ENCODE measurements at regions not wholly inside any gene's neighbourhood (a gene's known extent, or its start where the extent isn't known, plus 50 kb on each side); places are given as distances from the start of the nearest gene placed in this dataset.

DNA sequence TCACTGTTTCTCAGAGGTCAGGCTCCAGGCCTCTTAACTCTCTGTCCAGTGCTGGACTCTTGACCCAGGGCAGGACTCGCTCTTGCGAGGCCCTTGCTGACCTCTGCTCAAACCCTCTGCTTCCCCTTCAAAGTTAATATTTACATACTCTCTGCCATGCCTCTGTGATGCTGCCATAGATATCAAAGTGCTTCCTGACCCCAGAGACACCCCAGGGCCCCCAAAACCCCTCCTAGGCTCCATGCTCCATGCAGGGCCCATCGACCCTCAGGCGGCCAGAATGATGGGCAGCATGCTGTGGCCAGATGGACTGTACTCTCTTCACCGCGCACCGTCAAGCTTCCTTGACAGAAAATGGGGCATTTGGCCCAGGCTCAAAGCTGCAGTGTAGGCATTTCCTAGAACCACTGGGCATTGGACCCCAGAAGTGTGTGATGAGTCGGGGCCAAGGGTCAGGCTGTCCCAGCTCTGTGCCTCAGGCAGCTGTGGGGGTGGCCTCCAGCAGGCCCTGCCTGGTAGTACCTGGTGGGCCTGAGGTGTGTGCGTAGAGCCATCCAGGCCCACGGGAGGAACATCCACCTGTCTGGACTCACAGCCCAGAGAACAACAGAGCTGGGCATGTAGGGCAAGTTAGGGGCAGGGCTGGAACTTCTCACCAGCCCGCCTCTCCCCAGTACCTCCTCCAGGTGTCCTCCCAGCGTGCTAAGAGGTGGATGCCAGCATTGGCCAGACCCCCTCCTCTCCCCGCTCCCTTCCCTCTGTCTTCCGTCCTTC, 142.8 kb downstream of the VEGFA start:
- no peaks in the 10 kb centered on the region for H4K20me1 ChIP-seq (ENCODE audit: insufficient read depth, low read length)
- TF ChIP-seq, protein P1, sequence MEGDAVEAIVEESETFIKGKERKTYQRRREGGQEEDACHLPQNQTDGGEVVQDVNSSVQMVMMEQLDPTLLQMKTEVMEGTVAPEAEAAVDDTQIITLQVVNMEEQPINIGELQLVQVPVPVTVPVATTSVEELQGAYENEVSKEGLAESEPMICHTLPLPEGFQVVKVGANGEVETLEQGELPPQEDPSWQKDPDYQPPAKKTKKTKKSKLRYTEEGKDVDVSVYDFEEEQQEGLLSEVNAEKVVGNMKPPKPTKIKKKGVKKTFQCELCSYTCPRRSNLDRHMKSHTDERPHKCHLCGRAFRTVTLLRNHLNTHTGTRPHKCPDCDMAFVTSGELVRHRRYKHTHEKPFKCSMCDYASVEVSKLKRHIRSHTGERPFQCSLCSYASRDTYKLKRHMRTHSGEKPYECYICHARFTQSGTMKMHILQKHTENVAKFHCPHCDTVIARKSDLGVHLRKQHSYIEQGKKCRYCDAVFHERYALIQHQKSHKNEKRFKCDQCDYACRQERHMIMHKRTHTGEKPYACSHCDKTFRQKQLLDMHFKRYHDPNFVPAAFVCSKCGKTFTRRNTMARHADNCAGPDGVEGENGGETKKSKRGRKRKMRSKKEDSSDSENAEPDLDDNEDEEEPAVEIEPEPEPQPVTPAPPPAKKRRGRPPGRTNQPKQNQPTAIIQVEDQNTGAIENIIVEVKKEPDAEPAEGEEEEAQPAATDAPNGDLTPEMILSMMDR (IDR thresholded peaks at IDR 0.05) = no peak
- no peak overlapping the region for H3K4me2 ChIP-seq (replicated peaks; ENCODE audit: extremely low read depth, low read length, poor library complexity, severe bottlenecking)
- H3K79me2 ChIP-seq (ENCODE audit: insufficient read depth, low read length) = no peaks in the 10 kb centered on the region
- H3K27ac Mint-ChIP-seq = no peak overlapping the region
- no peak overlapping the region for H3K27ac ChIP-seq (ENCODE audit: low read depth in 1 of 2, low read length in 2 of 2)
- WGBS (ENCODE audit: insufficient coverage) = 97% methylated on average over 9 of the region's 14 CpGs
- no peaks in the 10 kb centered on the region for H3K36me3 Mint-ChIP-seq
- H3K36me3 ChIP-seq (replicated peaks in 1 of 2; ENCODE audit: control insufficient read depth in 1 of 2, insufficient read depth in 2 of 2, low read length in 2 of 2) = no peaks in the 10 kb centered on the region
- H3K9ac ChIP-seq (ENCODE audit: insufficient read depth, low read length, poor library complexity, severe bottlenecking) = no peak overlapping the region
- intact Hi-C loops (cut with micrococcal nuclease) = no loop called here
- H3K4me1 ChIP-seq (ENCODE audit: control insufficient read depth in 1 of 2, insufficient read depth in 2 of 2, low read length in 2 of 2) = peaks cover 13 to 16% of the 10 kb centered on the region in 2 donors
- H3K4me1 Mint-ChIP-seq = peaks cover 19% of the 10 kb centered on the region
- H3K27me3 ChIP-seq (ENCODE audit: control insufficient read depth in 2 of 2, insufficient read depth in 2 of 2, low read length in 2 of 2) = no peaks in the 10 kb centered on the region
- DNase-seq = no peak
- H3K9me3 Mint-ChIP-seq = no peaks in the 10 kb centered on the region
- H3K4me3 ChIP-seq (replicated peaks in 1 of 3; ENCODE audit: low read depth in 2 of 3, low read length in 3 of 3) = no peak overlapping the region
- H3K9me3 ChIP-seq (replicated peaks in 1 of 2; ENCODE audit: control insufficient read depth in 1 of 2, insufficient read depth in 1 of 2, low read length in 2 of 2) = no peaks in the 10 kb centered on the region
- no peak overlapping the region for H2AFZ ChIP-seq (ENCODE audit: insufficient read depth, low read depth, low read length, poor library complexity, severe bottlenecking)
- H3K27me3 Mint-ChIP-seq (ENCODE audit: low read depth in 3 of 3) = peaks cover 4 to 8% (median 6%) of the 10 kb centered on the region in 3 donors
- peak overlapping the region in 1 of 2 donors; percentile 10 for H3K4me3 Mint-ChIP-seq

- no peak overlapping the region for H3K4me2 ChIP-seq (replicated peaks; ENCODE audit: extremely low read depth, low read length, poor library complexity, severe bottlenecking)
- 96% methylated on average over 4 of the region's 7 CpGs for WGBS (ENCODE audit: insufficient coverage)
- no peak overlapping the region for H3K27ac ChIP-seq (ENCODE audit: low read depth in 1 of 2, low read length in 2 of 2)
- no peaks in the 10 kb centered on the region for H4K20me1 ChIP-seq (ENCODE audit: insufficient read depth, low read length)
- no peaks in the 10 kb centered on the region for H3K79me2 ChIP-seq (ENCODE audit: insufficient read depth, low read length)
- Mint-ChIP-seq H3K9me3 (no peaks in the 10 kb centered on the region), H3K36me3 (no peaks in the 10 kb centered on the region), H3K27ac (no peak overlapping the region), H3K4me3 (no peak overlapping the region), H3K27me3 (ENCODE audit: low read depth in 3 of 3) (peaks cover 4 to 8% (median 4%) of the 10 kb centered on the region in 3 donors), H3K4me1 (peaks cover 13% of the 10 kb centered on the region)
- peaks cover 7 to 9% of the 10 kb centered on the region in 2 donors for H3K4me1 ChIP-seq (ENCODE audit: control insufficient read depth in 1 of 2, insufficient read depth in 2 of 2, low read length in 2 of 2)
- intact Hi-C loops (cut with micrococcal nuclease) = no loop called here
- TF ChIP-seq, protein P1 (IDR thresholded peaks at IDR 0.05) = no peak
- no peak overlapping the region for H3K4me3 ChIP-seq (replicated peaks in 1 of 3; ENCODE audit: low read depth in 2 of 3, low read length in 3 of 3)
- no peaks in the 10 kb centered on the region for H3K27me3 ChIP-seq (ENCODE audit: control insufficient read depth in 2 of 2, insufficient read depth in 2 of 2, low read length in 2 of 2)
- no peaks in the 10 kb centered on the region for H3K36me3 ChIP-seq (replicated peaks in 1 of 2; ENCODE audit: control insufficient read depth in 1 of 2, insufficient read depth in 2 of 2, low read length in 2 of 2)
- no peaks in the 10 kb centered on the region for H3K9me3 ChIP-seq (replicated peaks in 1 of 2; ENCODE audit: control insufficient read depth in 1 of 2, insufficient read depth in 1 of 2, low read length in 2 of 2)
- DNase-seq = no peak
- no peak overlapping the region for H2AFZ ChIP-seq (ENCODE audit: insufficient read depth, low read depth, low read length, poor library complexity, severe bottlenecking)
- no peak overlapping the region for H3K9ac ChIP-seq (ENCODE audit: insufficient read depth, low read length, poor library complexity, severe bottlenecking)
Observed at GRCh38 chr6:43912116-43912577, 142.1 kb downstream of the VEGFA start.

All from CD14-positive monocyte (primary cell).